ENCODE measurements at regions not wholly inside any gene's neighbourhood (a gene's known extent, or its start where the extent isn't known, plus 50 kb on each side); places are given as distances from the start of the nearest gene placed in this dataset.

- H3K79me2 ChIP-seq (ENCODE audit: low read length) = no peaks in the 10 kb centered on the region
- DNase-seq = no peak
- no peak overlapping the region for H3K4me2 ChIP-seq (ENCODE audit: low read depth, low read length)
- H3K9me2 ChIP-seq (replicated peaks; ENCODE audit: insufficient read depth, low read length) = no peaks in the 10 kb centered on the region
- H3K27ac ChIP-seq (ENCODE audit: low read length) = no peak overlapping the region
- peaks cover 13% of the 10 kb centered on the region; the same call in 1 of the 2 replicates for H3K4me1 ChIP-seq (ENCODE audit: low read length)
- H3K4me3 ChIP-seq (ENCODE audit: low read length) = no peak overlapping the region
- H3K36me3 ChIP-seq (replicated peaks; ENCODE audit: insufficient read depth, low read length) = no peaks in the 10 kb centered on the region
- H3K27me3 ChIP-seq (replicated peaks; ENCODE audit: insufficient read depth, low read length) = no peaks in the 10 kb centered on the region
- TF ChIP-seq EZH2 (optimal IDR thresholded peaks at IDR 0.05; ENCODE audit: low read depth, low read length) (no peak), CTCF (IDR thresholded peaks at IDR 0.05; ENCODE audit: low read length) (no peak), EZH2phosphoT487 (IDR thresholded peaks at IDR 0.05; ENCODE audit: low read length) (no peak)
- H3F3A ChIP-seq (ENCODE audit: insufficient read depth, low read length) = no peaks in the 10 kb centered on the region
- H4K20me1 ChIP-seq (ENCODE audit: insufficient read depth, low read length) = no peaks in the 10 kb centered on the region
- H2AFZ ChIP-seq (ENCODE audit: low read length) = no peak overlapping the region
- no peaks in the 10 kb centered on the region for H3K9me3 ChIP-seq (replicated peaks; ENCODE audit: insufficient read depth, low read length)
- H3K9ac ChIP-seq (ENCODE audit: low read length) = no peak overlapping the region
Observed at GRCh38 chr3:124434176-124434575, 296.1 kb upstream of the UMPS start.

DNA sequence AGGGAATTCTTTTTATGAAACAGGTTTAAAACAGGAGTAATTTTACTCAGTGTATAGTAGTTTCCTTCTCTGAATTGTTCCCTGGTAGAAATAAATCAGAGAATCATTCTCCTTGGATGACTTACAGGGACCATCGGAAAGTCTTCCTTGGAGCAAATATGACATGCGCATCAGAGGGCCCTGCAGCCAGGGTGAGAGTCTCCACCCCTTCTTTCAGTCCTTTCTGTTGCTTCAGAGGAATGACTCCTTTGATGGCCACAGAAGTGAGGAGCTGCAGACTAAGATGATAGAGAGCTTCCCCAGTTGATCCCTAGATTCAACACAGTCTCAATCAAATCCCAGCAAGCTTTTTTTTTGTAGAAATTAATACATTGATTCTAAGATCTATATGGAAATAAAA is 294.8 kb upstream of the UMPS start:
- H3F3A ChIP-seq (ENCODE audit: insufficient read depth, low read length) = no peaks in the 10 kb centered on the region
- H3K4me1 ChIP-seq (ENCODE audit: low read length) = 0 out of 2 replicates have a peak, but pooled peaks cover under 1% of the 10 kb centered on the region
- no peak for DNase-seq
- H3K27me3 ChIP-seq (replicated peaks; ENCODE audit: insufficient read depth, low read length) = no peaks in the 10 kb centered on the region
- no peak overlapping the region for H2AFZ ChIP-seq (ENCODE audit: low read length)
- no peak overlapping the region for H3K9ac ChIP-seq (ENCODE audit: low read length)
- TF ChIP-seq EZH2phosphoT487 (IDR thresholded peaks at IDR 0.05; ENCODE audit: low read length) = no peak
- no peak for TF ChIP-seq CTCF (IDR thresholded peaks at IDR 0.05; ENCODE audit: low read length)
- TF ChIP-seq EZH2 (optimal IDR thresholded peaks at IDR 0.05; ENCODE audit: low read depth, low read length) = no peak
- H4K20me1 ChIP-seq (ENCODE audit: insufficient read depth, low read length) = no peaks in the 10 kb centered on the region
- no peaks in the 10 kb centered on the region for H3K79me2 ChIP-seq (ENCODE audit: low read length)
- H3K4me2 ChIP-seq (ENCODE audit: low read depth, low read length) = no peak overlapping the region
- H3K4me3 ChIP-seq (ENCODE audit: low read length) = no peak overlapping the region
- no peak overlapping the region for H3K27ac ChIP-seq (ENCODE audit: low read length)
- no peaks in the 10 kb centered on the region for H3K36me3 ChIP-seq (replicated peaks; ENCODE audit: insufficient read depth, low read length)
- no peaks in the 10 kb centered on the region for H3K9me2 ChIP-seq (replicated peaks; ENCODE audit: insufficient read depth, low read length)
- H3K9me3 ChIP-seq (replicated peaks; ENCODE audit: insufficient read depth, low read length) = no peaks in the 10 kb centered on the region

DNA sequence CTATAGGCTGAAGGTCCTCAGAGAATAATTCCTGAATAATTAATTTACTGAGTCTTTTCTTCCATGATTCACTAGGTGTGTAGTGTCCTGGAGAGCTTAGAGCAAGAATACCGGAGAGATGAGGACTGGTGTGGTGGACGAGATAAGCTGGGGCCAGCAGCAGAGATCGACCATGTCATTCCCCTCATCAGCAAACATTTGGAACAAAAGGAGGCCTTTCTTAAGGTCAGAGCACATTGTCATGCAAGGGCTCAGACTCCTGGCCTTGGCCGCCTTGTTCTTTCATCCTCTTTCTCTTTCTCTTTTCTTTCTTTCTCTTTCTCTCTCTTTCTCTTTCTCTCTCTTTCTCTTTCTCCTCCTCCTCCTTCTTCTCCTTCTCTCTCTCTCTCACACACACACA is 291.4 kb upstream of the UMPS start:
- H3F3A ChIP-seq (ENCODE audit: insufficient read depth, low read length) = no peaks in the 10 kb centered on the region
- H3K79me2 ChIP-seq (ENCODE audit: low read length) = no peaks in the 10 kb centered on the region
- no peaks in the 10 kb centered on the region for H3K9me2 ChIP-seq (replicated peaks; ENCODE audit: insufficient read depth, low read length)
- no peaks in the 10 kb centered on the region for H3K27me3 ChIP-seq (replicated peaks; ENCODE audit: insufficient read depth, low read length)
- no peaks in the 10 kb centered on the region for H3K9me3 ChIP-seq (replicated peaks; ENCODE audit: insufficient read depth, low read length)
- H4K20me1 ChIP-seq (ENCODE audit: insufficient read depth, low read length) = no peaks in the 10 kb centered on the region
- H3K36me3 ChIP-seq (replicated peaks; ENCODE audit: insufficient read depth, low read length) = no peaks in the 10 kb centered on the region
- H2AFZ ChIP-seq (ENCODE audit: low read length) = no peak overlapping the region
- no peak overlapping the region for H3K4me3 ChIP-seq (ENCODE audit: low read length)
- H3K4me2 ChIP-seq (ENCODE audit: low read depth, low read length) = no peak overlapping the region
- DNase-seq = no peak
- H3K9ac ChIP-seq (ENCODE audit: low read length) = no peak overlapping the region
- H3K4me1 ChIP-seq (ENCODE audit: low read length) = no peaks in the 10 kb centered on the region
- H3K27ac ChIP-seq (ENCODE audit: low read length) = no peak overlapping the region
- no peak for TF ChIP-seq EZH2 (optimal IDR thresholded peaks at IDR 0.05; ENCODE audit: low read depth, low read length)
- no peak for TF ChIP-seq CTCF (IDR thresholded peaks at IDR 0.05; ENCODE audit: low read length)
- no peak for TF ChIP-seq EZH2phosphoT487 (IDR thresholded peaks at IDR 0.05; ENCODE audit: low read length)
